Esophagus muscularis mucosa (tissue), 2 donors: ENCODE measurements at regions not wholly inside any gene's neighbourhood (a gene's known extent, or its start where the extent isn't known, plus 50 kb on each side); places are given as distances from the start of the nearest gene placed in this dataset.

Experiments
- POLR2A ChIP-seq: fragments of 450-650 bp; IDR thresholded peaks from one replicate; pipeline ENCODE4 v1.6.1; 2017; ENCODE audit warnings: antibody characterized with exemption, moderate library complexity, mild to moderate bottlenecking, low read depth
- POLR2AphosphoS5 ChIP-seq, 2 donors: sonication (generic); formaldehyde crosslinking; IDR thresholded peaks; one replicate each; pipeline ENCODE4 v1.6.1; 2017; ENCODE audit warnings: antibody characterized with exemption in 2 of 2

DNA sequence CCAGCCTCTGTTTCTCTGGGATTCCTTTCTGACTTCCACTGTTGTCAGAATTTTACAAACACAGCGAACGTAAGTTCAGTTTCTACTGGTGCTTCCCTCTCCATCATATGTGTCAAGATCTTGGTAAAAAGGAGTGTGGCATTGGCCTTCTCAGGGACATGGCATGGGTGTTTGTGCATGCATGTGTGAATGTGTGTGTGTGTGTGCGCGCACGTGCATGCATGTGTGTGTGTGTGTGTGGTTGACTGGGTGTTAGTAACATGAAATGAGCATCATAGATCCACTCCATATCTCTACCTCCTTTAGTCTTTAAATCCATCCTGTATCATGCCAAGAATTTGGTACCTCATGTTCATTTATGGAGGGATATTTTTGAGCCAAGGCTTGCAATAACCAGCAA lies 411.3 kb downstream of the NPHP4 start:
- TF ChIP-seq POLR2A (no peak), POLR2AphosphoS5 (IDR thresholded peaks at IDR 0.05) (no peak)
